GM12865 (cell line): ENCODE measurements at regions not wholly inside any gene's neighbourhood (a gene's known extent, or its start where the extent isn't known, plus 50 kb on each side); places are given as distances from the start of the nearest gene placed in this dataset.
"Not testable (repeated sequence)": the region's sequence is repeated elsewhere in the genome, so short reads cannot be mapped to it uniquely, and the experiment has no call there.

ENCODE experiments used
- DNase-seq: peaks from one replicate; pipeline ENCODE4 v3.0.0; 2010; ENCODE audit warnings: low read depth
- H3K4me3 ChIP-seq: 2 replicates; pipeline ENCODE4 v1.5.1; 2011; ENCODE audit warnings: mild to moderate bottlenecking, low read depth, low read length, control low read depth
- CTCF ChIP-seq: IDR thresholded peaks from 2 replicates; pipeline ENCODE4 v1.5.1; 2011; ENCODE audit warnings: low read length, control low read depth, low read depth, inconsistent platforms; ENCODE audit not compliant: insufficient read depth; ENCODE audit errors: missing control alignments

DNA sequence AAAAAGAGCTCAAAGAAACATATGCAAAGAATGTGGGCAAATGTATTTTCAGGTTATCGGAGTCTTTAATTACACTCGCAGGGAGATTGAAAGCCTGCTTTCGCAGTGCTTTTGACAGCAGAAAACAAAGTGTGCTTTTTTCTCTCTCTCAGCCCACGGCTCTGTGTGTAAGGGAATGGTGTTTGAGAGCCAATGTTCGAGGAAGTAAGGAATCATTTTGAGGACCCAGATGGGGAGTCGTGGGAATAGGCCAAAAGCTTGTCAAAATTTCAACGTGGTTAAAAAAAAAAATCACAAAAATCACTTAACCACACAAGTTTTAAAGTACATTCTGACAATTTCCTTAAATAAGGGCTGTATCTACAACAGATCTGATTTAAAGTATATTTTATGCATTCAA, 197.1 kb upstream of the IRS2 start:
- H3K4me3 ChIP-seq: no peak overlapping the region
- no peak for TF ChIP-seq CTCF
- DNase-seq: no peak

DNA sequence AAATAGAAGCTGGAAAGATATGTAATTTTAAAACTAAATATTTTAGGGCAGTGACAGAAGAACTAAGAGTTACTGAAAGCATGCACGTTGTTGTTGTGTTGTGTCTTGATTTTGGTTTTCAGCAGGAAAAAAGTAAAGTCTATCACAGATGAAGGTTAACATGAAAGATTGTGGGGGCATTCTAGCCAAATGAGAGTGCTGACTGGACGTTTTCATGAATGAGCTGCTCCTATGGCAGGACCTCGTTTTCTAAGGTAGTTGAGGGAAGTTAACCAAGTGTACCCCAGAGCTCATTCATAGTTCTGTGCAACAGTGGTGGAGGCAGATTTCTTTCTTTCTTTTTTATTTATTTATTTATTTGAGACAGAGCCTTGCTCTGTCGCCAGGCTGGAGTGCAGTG, 194.6 kb upstream of the IRS2 start:
- H3K4me3 ChIP-seq: no peak overlapping the region
- no peak for TF ChIP-seq CTCF
- no peak for DNase-seq

GRCh38 chr13:109979676-109980075, 193.3 kb upstream of the IRS2 start:
- DNase-seq, H3K4me3 ChIP-seq: not testable (repeated sequence)

- no peak for DNase-seq
- H3K4me3 ChIP-seq: no peak overlapping the region
- no peak for TF ChIP-seq CTCF
These were observed 192.8 kb upstream of the IRS2 start for GRCh38 chr13:109979228-109979627.

DNA sequence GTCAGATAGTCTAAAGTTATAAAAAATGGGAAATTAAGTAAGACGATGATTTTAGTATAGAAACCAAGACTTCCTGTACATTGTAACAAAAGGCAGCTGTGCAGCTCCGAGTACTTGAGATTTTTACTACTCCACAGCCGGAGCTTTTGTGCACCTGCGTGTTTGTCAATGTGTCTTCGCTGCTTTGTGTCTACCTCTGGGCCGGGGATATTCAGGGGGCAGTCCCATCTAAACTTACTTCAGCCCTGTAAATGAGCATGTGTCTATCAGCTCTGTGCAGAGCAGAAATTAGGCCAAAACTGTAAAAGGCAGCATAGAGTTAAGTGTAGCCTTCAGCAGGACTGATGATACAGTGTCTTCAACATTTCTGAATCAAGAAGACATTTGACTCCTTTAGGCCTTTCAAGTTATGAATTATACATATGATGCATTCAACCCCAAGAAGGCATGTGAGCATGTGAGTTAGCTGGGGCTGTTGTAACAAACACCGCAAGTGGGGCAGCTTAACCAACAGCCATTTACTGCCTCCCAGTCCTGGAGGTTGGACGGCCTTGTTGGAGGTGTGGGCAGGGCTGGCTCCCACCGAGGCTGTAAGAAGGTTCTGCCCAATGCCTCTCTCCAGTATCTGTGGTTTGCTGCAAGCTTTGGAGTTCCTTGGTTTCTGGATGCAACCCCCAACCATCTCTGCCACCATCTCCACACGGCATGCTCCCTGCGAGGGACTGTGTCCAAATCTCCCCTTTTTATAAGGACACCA, 191.0 kb upstream of the IRS2 start:
- DNase-seq: no peak
- no peak overlapping the region for H3K4me3 ChIP-seq
- TF ChIP-seq CTCF: no peak

DNA sequence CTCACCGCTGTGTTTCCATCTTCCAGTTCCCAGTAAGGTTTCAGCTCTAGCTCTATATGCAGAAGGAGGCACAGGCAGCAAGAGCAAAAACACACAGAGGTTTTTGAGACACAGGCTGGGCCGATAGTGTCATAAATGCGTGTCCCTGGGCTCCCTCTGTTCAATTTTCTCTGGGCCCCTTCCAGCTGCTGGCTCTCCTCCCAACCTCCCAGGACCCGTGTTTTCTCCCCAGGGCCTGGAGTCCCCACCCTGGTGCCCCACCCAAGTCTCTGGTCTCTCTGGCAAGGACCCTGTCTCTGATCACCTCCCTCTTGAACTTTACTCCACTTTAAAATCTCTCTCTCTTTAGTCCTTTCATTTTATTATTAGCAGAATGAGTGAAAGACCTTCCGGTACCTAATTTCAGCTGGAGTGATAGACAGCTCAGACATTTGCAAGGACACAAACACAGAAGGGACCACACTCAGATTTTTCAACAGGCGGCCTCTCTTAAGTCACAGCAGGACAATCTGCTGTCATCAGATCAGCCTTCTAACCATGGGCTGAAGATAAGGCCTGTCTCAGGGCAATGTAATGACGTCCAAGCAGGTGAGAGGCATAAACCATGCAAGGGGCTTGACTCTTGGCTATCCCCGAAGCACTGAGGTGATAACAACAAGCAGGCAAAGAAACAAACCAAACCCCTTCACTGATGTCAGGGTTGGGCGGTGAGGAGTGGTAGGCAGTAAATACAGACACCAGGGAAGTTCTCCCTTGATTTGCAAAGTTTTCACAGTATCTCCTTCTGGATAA, 190.0 kb upstream of the IRS2 start:
- no peak for DNase-seq
- TF ChIP-seq CTCF: no peak

DNA sequence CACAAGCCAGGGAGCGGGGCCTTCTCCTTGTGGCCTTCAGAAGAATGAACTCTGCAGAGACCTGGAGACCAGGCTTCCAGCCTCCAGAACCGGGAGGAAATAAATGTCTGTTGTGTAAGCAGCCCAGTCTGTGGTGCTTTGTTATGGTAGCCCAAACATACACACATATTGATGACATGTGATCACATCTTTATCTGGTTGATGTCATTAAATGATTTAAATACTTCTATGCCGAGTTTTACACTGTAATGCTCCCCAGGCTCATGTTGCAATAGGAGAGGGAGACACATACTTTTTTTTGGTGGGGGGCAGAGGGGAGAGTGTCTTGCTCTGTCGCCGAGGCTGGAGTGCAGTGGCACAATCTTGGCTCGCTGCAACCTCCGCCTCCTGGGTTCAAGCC, 188.0 kb upstream of the IRS2 start:
- H3K4me3 ChIP-seq: no peak overlapping the region
- no peak for DNase-seq
- TF ChIP-seq CTCF: no peak

More for the DNA sequence above, 190.0 kb upstream of the IRS2 start:
- no peak overlapping the region for H3K4me3 ChIP-seq
